Right hindlimb (tissue), 1 donor: ENCODE measurements at regions not wholly inside any gene's neighbourhood (a gene's known extent, or its start where the extent isn't known, plus 50 kb on each side); places are given as distances from the start of the nearest gene placed in this dataset.
A peak's percentile ranks its signal among the peaks of the same experiment; 100 is the strongest.

Experiments
- DNase-seq: peaks from one replicate; pipeline ENCODE4 v3.0.0-alpha.2; 2018

DNA sequence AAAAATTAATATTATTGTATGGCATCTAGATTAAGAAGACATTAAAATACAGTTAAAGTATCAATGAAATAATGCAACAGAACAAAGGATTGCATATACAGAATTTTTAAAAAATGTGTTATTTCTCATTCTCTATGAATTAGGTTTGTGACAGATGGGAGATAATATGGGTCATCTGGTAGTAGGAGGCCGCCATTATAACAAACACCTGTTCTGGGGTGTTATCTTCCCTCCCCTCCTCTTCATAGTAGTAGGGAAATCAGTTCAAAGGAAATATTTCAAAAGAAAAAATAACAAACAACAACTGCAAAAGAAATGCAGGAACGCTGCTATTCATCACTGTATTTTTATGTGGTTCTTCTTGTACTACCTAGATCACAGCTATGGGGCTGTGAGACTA, 187.0 kb upstream of the ATP2B1 start:
- no peak for DNase-seq

DNA sequence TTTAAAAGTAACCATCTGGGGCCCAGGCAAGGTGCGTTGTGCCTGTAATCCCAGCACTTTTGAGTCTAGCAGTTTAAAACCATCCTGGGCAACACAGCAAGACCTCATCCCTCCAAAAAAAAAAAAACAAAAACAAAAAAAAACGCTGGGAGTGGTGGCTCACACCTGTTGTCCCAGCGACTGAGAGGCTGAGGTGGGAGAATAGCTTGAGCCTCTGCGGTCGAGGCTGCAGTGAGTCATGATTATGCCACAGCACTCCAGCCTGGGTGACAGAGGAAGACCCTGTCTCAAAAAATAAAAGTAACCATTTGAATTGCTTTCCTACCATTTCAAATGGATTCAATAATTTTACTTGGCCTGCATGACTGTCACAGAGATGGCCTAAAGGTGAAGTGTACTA, 186.5 kb upstream of the ATP2B1 start:
- DNase-seq, result no peak

DNA sequence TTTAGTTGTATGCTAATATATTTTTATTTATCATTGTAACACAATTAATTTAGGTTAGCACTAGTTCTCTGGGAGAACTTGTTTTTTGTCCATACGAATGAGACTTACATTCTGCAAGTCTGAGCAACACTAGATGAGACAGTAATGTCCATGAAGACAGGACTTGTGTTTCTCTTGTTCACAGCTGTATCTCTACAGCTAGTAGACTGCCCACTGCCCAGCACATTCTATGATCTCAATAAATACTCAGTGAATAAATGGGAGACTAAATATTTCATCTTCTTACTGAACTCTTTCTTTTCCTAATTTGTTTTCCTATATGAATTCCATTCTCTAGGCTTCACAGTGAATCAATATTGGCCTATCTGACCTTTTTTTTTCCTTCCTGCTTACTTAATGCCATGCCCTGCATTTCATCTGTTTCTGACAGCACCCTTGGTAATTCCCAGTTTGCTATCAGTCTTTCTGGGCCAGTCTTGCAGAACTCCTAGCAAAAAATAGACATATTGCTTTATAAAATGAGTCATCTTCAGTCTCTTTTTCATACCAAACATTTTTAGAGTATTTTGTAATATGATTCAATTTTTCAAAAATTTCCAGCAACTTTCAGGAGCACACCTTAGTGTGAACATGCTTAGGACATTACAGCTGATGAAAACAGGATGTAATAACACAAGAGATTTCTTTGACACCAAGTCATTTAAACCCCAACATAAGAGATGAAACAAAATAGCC, 185.5 kb upstream of the ATP2B1 start:
- DNase-seq, result no peak

DNA sequence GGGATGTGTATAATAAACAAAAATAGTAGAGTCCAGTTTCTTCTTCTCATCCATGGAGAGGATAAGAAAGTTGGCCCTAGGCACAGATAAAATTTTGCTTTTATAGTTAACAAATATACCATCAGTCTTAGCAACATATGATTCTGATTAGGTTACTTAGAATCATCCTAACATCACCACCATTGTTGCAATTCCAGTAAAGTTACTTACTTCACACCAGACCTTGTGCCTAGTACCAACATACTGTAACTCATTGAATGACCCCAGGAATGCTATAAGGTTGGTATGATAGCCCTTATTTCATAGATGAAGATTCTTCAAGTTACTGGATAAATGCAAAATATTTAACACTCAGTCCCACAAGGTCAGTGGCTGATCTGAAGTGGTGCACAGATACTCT, 183.8 kb upstream of the ATP2B1 start:
- DNase-seq, result no peak

DNA sequence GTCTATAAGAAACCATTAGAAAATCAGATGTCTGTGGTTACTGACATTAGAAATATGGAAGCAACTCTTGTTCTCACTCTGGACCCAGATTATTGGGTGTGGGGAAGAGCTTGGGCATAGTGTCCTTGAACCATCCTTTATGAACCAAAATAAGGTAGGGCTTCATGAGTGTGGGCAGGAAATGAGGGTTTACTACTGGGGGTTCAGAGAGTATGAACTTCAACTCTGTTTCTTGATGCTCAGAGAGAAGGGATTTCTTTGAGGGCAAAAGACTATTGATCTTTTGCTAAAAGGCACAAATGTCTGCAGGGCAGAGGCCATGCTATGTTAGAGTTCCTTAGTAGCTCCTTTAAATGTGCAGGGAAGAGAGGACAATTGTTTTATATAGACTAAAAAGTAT, 183.3 kb upstream of the ATP2B1 start:
- no peak for DNase-seq

DNA sequence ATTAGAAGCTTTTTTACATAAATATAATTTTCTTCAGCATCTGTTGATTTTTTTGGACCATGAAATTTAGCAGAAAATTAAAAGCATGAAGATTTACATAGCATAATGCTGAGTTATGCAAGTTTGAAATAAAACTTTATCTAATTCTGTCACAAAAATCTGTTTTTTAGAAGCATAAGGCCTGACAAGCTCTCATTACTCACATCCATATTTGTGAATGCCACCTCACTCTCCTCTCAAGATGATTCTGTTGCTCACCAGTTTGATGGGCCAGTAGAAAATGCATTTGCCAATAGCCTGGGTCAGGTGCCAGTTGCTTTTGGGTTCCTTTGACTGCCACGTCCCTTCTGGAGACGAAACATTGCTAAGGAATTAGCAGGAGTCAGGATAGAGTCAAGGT, 181.5 kb upstream of the ATP2B1 start:
- DNase-seq, result no peak

DNA sequence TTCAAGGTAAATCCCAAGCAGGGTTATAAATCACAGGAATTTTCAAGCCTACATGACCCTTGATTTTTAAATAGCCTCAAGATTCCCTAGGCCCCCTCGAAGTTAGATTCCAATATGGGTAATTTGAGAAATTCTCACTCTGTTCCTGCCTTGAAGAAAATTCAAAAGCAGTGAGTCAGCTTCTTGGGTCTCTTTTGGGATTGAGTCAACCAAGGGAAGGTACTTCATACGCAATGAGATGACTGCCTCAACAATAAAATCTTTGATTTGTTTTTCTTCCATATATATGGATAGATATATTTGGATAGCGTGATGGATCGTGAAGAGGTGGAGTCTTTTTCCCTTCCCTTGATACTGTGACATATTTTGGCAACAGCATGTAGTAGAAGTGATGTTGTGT, 180.4 kb upstream of the ATP2B1 start:
- DNase-seq, result no peak

DNA sequence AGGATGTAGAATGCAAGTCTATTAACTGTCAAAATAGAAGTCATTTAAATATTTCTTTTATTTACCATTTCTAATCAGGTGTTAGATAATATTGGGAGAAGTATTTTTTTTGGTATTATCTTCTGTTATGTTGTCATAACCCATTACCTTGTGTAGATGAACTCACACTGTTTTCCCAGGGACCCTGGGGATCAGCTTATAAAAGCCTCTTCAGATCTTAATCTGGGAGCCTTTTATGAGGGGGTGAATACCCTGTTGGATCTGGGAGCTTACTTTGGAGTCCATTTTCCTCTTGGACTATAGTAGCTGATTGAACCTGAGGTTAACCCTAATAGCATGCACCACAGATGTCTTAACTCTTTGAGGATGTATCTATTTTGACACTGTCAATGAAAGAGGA, 176.3 kb upstream of the ATP2B1 start:
- DNase-seq, result no peak

DNA sequence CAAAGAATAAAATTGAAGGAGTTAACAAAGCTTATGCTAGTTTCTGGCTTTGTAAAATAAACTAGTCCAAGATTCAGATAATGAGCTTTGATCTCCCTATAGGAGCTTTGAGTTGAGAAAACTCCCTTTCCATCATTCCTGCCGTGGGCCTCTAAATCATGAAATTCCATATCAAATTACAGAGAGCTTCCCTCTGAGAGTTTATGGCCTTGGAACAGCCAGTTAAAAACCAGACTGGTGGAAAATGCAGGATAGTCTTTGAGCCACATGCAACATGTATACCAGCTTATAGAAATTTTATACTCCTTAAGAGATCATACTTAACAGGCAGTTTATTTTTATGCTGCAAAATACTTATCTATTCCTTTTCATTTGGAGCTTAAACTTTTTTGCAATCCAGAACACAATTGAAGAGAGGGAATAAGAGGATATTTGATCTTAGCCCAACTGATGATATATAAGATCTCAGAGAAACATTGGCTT, 175.8 kb upstream of the ATP2B1 start:
- no peak for DNase-seq

DNA sequence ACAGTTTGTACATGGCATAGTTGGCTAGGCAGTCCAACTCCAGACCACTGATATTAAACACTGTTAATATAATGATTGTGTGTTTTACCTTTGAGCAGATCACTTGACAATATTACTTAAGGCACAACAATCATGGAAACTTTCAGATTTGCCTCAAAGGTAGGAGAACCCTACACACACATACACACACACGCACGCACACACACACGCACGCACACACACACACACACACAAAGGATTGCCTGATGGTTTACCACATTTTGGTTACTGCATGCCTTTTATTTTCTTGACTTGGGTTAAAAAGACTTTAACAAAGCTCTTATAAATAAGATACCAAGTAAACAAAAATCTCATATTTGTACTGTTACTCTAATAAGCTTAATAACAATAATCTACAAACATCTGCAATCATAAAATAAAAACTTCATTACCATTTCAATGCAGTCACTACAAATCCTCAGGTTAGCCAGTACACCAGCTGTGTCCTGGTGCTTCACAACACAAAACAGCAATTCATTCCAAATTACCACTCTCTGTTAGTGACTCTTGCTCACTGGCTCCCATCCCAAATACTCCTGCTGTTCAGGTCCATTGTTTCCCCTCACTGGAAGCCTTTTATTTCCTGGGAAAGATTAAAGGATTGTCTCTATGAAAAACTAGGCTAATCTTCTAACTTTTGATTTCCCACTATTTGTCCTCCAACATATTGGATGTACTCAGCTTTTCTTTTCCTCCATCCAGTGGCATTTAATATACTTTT, 175.2 kb upstream of the ATP2B1 start:
- peak; percentile 40 for DNase-seq

DNA sequence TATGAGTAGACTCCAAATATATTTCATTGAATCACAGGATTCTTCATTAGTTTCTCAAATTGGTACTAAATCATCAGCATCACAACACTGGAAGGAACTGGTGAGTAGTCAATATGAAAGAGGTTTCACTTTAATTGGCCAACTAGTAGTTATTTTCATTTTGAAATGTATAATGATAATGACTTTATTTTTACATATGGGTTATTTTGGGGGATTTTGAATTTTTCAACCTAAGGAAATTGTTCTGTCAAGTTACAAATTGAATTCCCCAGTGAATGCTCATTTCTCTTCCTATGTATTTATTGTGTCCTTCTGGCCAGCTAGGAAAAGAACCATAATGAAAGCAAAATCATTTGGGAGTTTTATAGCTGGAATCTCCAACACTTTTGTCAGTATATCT, 174.2 kb upstream of the ATP2B1 start:
- no peak for DNase-seq

DNA sequence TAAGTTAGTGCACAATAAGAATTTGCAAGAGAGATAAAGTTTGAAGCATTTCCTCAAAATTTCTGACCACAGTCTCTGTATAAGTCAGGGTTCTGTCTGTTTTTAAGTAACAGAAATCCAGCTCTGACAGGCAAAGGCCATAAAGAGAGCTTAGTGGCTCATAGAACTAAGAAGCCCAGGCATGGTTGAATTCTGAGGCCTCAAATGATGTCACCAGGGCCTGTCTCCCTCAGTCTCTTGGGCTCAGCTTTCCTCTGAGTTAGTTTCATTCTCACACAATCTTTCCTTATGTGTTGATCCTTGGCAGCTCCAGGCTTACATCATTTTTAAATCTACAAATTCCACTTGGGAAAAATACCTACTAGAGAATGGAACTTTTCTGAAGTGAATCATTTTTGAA, 173.4 kb upstream of the ATP2B1 start:
- no peak for DNase-seq

DNA sequence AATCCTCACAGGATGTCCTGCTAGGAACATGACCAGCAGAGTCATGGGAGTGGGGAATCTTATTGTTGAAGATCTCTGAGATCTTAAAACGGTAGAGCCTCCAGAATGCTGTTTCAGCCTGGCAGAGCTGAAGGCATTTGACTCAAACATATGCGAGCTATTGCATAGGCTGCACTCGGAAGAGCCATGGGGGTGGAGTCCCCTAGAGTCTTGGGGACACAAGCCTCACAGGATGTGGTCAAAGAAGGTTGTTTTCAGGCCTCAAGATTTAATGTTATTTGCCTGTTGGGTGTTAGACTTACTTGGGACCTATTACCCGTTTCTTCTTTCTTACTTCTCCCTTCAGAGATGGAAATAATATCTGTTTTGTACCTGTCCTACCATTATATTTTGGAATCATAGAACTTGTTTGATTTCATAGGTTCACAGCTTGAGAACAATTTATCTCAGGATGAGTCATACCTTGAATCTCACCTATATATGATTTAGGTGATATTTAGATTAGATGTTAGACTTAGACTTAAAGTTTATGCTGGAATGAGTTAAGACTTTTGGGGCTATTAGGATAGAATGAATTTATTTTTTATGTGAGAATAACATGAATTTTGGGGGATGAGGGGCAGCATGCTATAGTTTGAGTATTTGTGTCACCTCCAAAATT, 172.2 kb upstream of the ATP2B1 start:
- no peak for DNase-seq

DNA sequence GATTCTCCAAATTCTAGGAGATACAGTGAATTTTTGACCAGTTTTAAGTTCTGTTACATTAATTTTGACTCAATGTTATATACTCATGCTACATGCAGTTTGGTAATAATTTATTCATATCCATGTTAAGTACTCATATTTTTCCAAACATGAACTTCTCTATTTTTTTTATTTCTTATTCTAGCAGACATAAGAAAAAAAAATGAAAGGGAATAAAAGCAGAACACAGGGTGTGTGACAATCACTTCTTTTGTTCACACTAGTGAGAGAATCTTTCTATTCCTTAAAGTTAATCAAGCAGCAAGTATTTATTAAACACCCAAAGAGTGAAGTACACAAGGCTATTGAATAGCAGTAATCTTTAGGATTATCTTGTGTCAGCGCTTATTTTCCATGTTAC, 171.1 kb upstream of the ATP2B1 start:
- DNase-seq, result no peak

DNA sequence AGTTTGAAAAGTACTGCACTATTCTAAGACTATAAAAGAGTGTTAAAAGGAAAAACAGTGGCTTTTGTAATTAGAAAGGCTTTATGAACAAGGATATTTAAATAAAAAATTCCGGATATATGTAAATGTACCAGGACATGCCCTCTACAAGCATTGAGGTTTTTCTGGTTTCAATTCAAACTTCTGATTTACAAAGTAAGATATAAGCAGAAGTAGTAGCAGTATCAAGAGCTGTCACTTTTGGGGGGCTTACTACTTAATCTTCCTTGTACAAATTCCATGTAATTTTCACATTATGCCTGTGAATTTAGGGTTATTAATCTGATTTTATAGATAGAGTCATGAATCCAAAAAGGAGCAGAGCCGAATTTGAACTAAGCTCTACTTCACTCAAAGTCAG, 170.3 kb upstream of the ATP2B1 start:
- DNase-seq, result no peak

DNA sequence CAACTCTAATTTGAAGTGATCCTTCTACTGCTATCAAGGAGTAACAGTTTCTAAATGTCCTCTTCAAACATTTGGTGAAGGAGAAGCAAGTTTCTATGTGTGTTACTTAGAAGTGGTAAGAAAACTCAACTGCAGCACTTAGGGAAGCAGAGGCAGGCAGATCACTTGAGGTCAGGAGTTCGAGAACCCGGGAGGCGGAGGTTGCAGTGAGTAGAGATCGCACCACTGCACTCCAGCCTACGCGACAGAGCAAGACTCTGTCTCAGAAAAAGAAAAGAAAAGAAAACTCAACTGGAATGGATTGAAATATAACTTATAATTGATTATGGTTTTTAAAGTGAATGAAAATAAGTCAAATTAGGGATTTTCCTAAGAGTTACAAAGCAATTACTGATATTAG, 169.7 kb upstream of the ATP2B1 start:
- no peak for DNase-seq

DNA sequence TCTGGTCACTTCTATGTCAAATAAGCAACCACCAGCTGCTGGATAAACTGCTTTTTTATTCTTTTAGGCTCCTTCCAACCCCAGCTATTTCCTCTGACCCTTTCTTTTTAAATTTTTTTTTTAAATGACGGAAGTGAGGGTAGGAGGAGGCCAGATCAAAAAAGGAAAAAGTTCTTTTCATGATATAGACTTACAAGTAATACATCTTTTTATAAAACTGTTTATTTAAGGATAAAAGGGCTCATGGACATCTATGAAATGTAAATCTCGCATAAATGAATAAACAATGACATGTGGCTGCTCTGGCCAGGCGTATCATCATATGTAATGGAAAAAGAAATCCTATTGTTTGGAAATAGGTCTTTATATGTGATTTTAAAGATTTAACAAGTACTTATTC, 169.0 kb upstream of the ATP2B1 start:
- DNase-seq, result no peak

DNA sequence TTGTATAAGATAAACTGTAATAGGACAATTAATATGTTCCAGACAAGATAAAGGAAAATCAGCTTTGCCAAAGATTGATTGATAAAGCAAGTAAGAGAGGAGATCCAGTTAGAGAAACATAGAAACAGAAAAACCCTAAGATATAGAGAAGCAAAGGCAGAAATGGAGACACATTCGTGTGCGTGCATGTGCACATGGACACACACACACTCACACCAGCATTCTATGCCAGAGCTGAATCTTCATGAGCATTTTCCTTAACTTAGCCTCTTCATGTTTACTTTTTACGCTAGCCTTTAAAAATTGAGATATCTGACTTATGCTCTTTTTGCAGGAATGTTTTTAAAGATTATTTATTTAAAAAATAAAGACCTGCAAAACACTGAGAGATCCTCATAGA, 168.5 kb upstream of the ATP2B1 start:
- DNase-seq, result no peak

DNA sequence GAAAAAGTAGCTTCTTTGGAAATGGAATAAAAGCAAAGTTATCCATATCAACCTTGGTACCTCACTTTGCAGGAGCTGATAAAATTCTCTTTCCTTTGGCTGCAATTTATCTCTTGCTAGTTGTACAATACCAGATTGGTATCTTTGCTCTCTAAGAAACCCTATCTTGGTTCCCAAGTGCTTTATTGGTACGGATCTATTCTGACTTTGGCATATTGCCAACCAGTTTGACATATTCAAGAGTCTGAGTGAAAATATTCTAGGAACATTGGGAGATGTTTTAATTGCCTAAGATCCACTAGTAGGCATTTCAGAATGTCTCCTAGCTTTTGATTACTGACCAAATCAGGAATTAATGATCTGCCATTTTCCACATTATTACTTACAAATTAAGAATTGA, 167.2 kb upstream of the ATP2B1 start:
- no peak for DNase-seq

DNA sequence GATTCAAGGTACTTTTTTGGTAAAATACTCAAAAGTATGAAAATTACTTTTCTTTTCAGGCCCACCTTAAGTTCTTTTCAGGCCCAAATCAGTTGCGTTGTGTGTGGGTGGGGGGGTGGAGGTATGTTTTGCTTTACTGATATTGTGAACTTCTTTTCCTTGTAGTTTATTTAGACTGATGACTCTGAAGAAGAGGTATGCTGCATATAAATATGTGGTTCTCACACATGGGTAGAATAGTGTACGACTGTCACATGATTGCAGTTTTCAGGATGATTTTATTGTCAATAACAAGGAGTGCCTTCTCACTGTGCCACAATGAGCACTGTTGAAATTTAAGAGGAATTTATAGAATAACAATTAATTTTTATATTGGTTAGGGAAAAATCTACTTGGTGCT, 166.6 kb upstream of the ATP2B1 start:
- DNase-seq, result no peak

DNA sequence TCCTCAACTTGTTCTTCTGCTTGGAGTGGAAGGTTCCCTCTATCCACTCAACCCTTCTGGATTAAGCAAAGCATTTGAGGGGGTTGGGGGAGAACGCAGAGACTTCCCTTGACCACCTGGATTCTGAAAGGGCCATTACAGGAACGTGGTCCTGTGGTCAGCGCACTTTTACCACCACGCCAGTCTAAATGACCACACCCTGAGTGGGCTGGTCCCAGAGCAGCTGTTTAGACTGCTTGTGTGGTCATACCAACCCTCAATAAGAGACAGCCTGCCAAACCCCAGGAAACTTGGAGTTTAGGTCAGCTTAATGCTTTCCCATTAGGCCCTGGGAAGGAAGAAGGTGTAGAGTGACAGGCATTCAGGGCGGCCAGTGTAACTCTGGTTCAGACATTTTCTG, 165.5 kb upstream of the ATP2B1 start:
- peak; percentile 66 for DNase-seq

DNA sequence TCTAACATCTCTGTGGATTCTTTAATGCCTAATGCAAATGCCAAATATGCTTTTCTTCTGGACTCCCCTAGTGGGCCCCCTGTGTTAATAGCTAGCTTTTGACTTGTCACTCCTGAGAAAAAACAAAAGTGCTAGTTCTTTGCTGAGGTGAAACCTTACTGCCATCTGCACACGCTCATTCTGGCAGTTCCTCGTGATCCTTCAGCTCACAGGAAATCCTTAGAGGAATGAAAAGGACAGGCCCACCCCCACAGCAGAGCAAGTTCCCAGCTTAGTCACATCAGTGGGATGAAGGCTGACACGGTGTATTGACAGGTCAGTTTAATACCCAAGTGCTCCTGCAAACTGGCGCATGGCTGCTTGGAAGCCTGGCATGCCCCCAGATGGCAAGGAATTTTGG, 165.1 kb upstream of the ATP2B1 start:
- DNase-seq, result no peak

DNA sequence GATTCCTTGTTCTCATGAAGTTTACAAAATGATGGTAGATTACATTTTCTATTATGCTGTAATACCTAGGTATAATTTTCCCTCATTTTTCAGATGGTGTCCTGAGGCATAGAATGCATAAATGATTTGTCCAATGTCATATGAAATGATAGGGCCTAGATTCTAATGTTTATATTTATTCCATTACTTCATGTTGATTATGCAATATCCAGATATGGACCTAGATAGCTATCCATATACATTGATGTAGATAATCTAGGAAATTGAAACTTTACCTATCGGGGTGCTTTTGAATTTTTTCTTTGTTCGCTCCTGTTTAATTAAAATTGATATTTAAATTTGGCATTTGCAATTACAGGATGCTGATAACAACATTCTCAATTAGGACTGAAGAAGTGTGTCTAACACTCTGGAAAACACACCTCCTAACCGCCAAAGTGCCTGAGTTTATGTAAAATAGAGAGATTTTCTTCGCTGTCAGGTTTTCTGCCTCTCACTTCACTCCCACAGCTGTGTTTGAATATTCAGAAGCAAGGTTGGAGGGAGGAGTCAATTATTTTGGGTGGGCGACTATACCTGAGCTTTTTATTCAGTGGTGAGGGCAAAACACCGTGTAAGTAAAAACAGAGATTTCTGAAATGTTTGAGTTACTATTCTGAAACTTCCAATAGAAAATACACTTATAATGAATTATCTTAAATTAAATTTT, 164.4 kb upstream of the ATP2B1 start:
- no peak for DNase-seq
